T-helper 1 cell (primary cell): ENCODE measurements at regions not wholly inside any gene's neighbourhood (a gene's known extent, or its start where the extent isn't known, plus 50 kb on each side); places are given as distances from the start of the nearest gene placed in this dataset.
"Not testable (repeated sequence)": the region's sequence is repeated elsewhere in the genome, so short reads cannot be mapped to it uniquely, and the experiment has no call there.

Experiments
- DNase-seq, 5 donors: peaks; one replicate each; pipeline ENCODE4 v3.0.0-alpha.2; 2012 to 2020

GRCh38 chr9:101846161-101846560 is 107.7 kb upstream of the GRIN3A start:
- no peak for DNase-seq

GRCh38 chr9:101840694-101841188 is 102.3 kb upstream of the GRIN3A start:
- no peak for DNase-seq

- not testable (repeated sequence) for DNase-seq
These were observed 100.5 kb upstream of the GRIN3A start for GRCh38 chr9:101838988-101839387.

- DNase-seq, result no peak
These were observed 97.6 kb upstream of the GRIN3A start for GRCh38 chr9:101836021-101836420.

- no peak for DNase-seq
These were observed 94.0 kb upstream of the GRIN3A start for GRCh38 chr9:101832486-101832885.

- not testable (repeated sequence) for DNase-seq
These were observed 83.0 kb upstream of the GRIN3A start for GRCh38 chr9:101821450-101821849.

GRCh38 chr9:101820983-101821382 is 82.5 kb upstream of the GRIN3A start:
- DNase-seq, result not testable (repeated sequence)

GRCh38 chr9:101814064-101814463 is 75.6 kb upstream of the GRIN3A start:
- DNase-seq, result no peak

- DNase-seq, result not testable (repeated sequence)
These were observed 69.4 kb upstream of the GRIN3A start for GRCh38 chr9:101807879-101808278.

- no peak for DNase-seq
These were observed 57.6 kb upstream of the GRIN3A start for GRCh38 chr9:101796044-101796443.

GRCh38 chr9:101795147-101795546 is 56.7 kb upstream of the GRIN3A start:
- no peak for DNase-seq

- DNase-seq, result no peak
These were observed 54.0 kb upstream of the GRIN3A start for GRCh38 chr9:101792475-101792874.

GRCh38 chr9:101791938-101792337 is 53.5 kb upstream of the GRIN3A start:
- no peak for DNase-seq

GRCh38 chr9:101791533-101791932 is 53.1 kb upstream of the GRIN3A start:
- no peak for DNase-seq
